H9 (cell line): ENCODE measurements at regions not wholly inside any gene's neighbourhood (a gene's known extent, or its start where the extent isn't known, plus 50 kb on each side); places are given as distances from the start of the nearest gene placed in this dataset.

Source experiments
- DNase-seq: peaks from one replicate; pipeline ENCODE4 v3.0.0-alpha.2; 2017
- H2AFZ ChIP-seq: one replicate; pipeline ENCODE4 v1.6.1; 2013; ENCODE audit warnings: mild to moderate bottlenecking, low read length, control low read depth, moderate library complexity
- H2AK5ac ChIP-seq: 2 replicates; pipeline ENCODE4 v1.6.1; 2013; ENCODE audit warnings: low read length, control low read depth, mixed read lengths; ENCODE audit not compliant: insufficient read length
- H2BK120ac ChIP-seq: one replicate; pipeline ENCODE4 v1.6.1; 2013; ENCODE audit warnings: low read depth, mild to moderate bottlenecking, low read length, control low read depth, inconsistent platforms; ENCODE audit not compliant: poor library complexity, severe bottlenecking
- H2BK12ac ChIP-seq: 2 replicates; pipeline ENCODE4 v1.6.1; 2013; ENCODE audit warnings: low read length, control low read depth, mixed read lengths, low read depth; ENCODE audit not compliant: insufficient read length
- H2BK15ac ChIP-seq: 2 replicates; pipeline ENCODE4 v1.6.1; 2013; ENCODE audit warnings: low read depth, low read length, control low read depth
- H2BK20ac ChIP-seq: one replicate; pipeline ENCODE4 v1.6.1; 2013; ENCODE audit warnings: low read depth, mild to moderate bottlenecking, low read length, control low read depth, inconsistent platforms; ENCODE audit not compliant: poor library complexity, severe bottlenecking
- H2BK5ac ChIP-seq: 2 replicates; pipeline ENCODE4 v1.6.1; 2013; ENCODE audit warnings: low read length, control low read depth, mixed read lengths; ENCODE audit not compliant: insufficient read length
- H3K14ac ChIP-seq: 2 replicates; pipeline ENCODE4 v1.6.1; 2013; ENCODE audit warnings: low read length, control low read depth; ENCODE audit not compliant: insufficient read depth
- H3K18ac ChIP-seq: 2 replicates; pipeline ENCODE4 v1.6.1; 2013; ENCODE audit warnings: low read depth, mild to moderate bottlenecking, mixed read lengths, low read length, control low read depth; ENCODE audit not compliant: insufficient read length
- H3K23ac ChIP-seq: 2 replicates; pipeline ENCODE4 v1.6.1; 2013; ENCODE audit warnings: low read length, control low read depth, mixed read lengths, low read depth; ENCODE audit not compliant: insufficient read length
- H3K23me2 ChIP-seq: 2 replicates; pipeline ENCODE4 v1.6.1; 2013; ENCODE audit warnings: low read depth, mild to moderate bottlenecking, mixed read lengths, low read length, control low read depth; ENCODE audit not compliant: insufficient read length, poor library complexity, severe bottlenecking
- H3K27ac ChIP-seq: 2 replicates; pipeline ENCODE4 v1.5.1; 2013; ENCODE audit warnings: low read length, control low read depth, mixed read lengths, low read depth; ENCODE audit not compliant: insufficient read length
- H3K27me3 ChIP-seq: 2 replicates; pipeline ENCODE4 v1.6.1; 2013; ENCODE audit warnings: low read length, control low read depth, inconsistent platforms; ENCODE audit not compliant: insufficient read depth
- H3K4ac ChIP-seq: 2 replicates; pipeline ENCODE4 v1.6.1; 2013; ENCODE audit warnings: low read depth, mild to moderate bottlenecking, control low read depth, inconsistent platforms, low read length, moderate library complexity
- H3K4me1 ChIP-seq: 2 replicates; pipeline ENCODE4 v1.6.1; 2013; ENCODE audit warnings: low read length, control low read depth, inconsistent platforms; ENCODE audit not compliant: insufficient read depth
- H3K4me2 ChIP-seq: 2 replicates; pipeline ENCODE4 v1.6.1; 2013; ENCODE audit warnings: low read length, control low read depth, mixed read lengths; ENCODE audit not compliant: insufficient read length, insufficient read depth
- H3K56ac ChIP-seq: 2 replicates; pipeline ENCODE4 v1.6.1; 2013; ENCODE audit warnings: low read depth, mild to moderate bottlenecking, mixed read lengths, low read length, control low read depth; ENCODE audit not compliant: insufficient read length
- H3K79me1 ChIP-seq: 2 replicates; pipeline ENCODE4 v1.6.1; 2013; ENCODE audit warnings: low read depth, mild to moderate bottlenecking, moderate library complexity, low read length, control low read depth, inconsistent platforms; ENCODE audit not compliant: insufficient read depth, poor library complexity, severe bottlenecking
- H3K79me2 ChIP-seq: 2 replicates; pipeline ENCODE4 v1.6.1; 2013; ENCODE audit warnings: low read length, control low read depth, inconsistent platforms; ENCODE audit not compliant: insufficient read depth
- H3K9ac ChIP-seq: 2 replicates; pipeline ENCODE4 v1.6.1; 2013; ENCODE audit warnings: low read length, control low read depth, mixed read lengths; ENCODE audit not compliant: insufficient read length; ENCODE audit errors: extremely low read depth
- H3K9me3 ChIP-seq: one replicate; pipeline ENCODE4 v1.6.1; 2013; ENCODE audit warnings: low read depth, low read length, inconsistent platforms; ENCODE audit not compliant: control insufficient read depth
- H3T11ph ChIP-seq: one replicate; pipeline ENCODE4 v1.6.1; 2013; ENCODE audit warnings: mild to moderate bottlenecking, low read length, control low read depth, inconsistent platforms
- H4K20me1 ChIP-seq: one replicate; pipeline ENCODE4 v1.6.1; 2013; ENCODE audit not compliant: control insufficient read depth, insufficient read length, insufficient read depth
- H4K5ac ChIP-seq: 2 replicates; pipeline ENCODE4 v1.6.1; 2013; ENCODE audit warnings: low read depth, mild to moderate bottlenecking, mixed read lengths, low read length, control low read depth; ENCODE audit not compliant: insufficient read length
- H4K8ac ChIP-seq: replicated peaks from 2 replicates; pipeline ENCODE4 v1.6.1; 2013; ENCODE audit warnings: low read length, control low read depth, mixed read lengths, low read depth; ENCODE audit not compliant: insufficient read length
- H4K91ac ChIP-seq: 2 replicates; pipeline ENCODE4 v1.6.1; 2013; ENCODE audit warnings: low read depth, mild to moderate bottlenecking, moderate library complexity, mixed read lengths, low read length, control low read depth; ENCODE audit not compliant: insufficient read length
- H3K27ac Mint-ChIP-seq, 3 experiments: 2 replicates in 2 of 3; 3 replicates in 1 of 3; pipeline ENCODE4 v1.8.0; 2020 to 2021; ENCODE audit warnings: mixed read lengths in 3 of 3, mild to moderate bottlenecking in 1 of 3, moderate library complexity in 1 of 3
- H3K27me3 Mint-ChIP-seq: 2 replicates; pipeline ENCODE4 v1.8.0; 2021; ENCODE audit warnings: low read depth, mild to moderate bottlenecking, moderate library complexity, mixed read lengths
- H3K36me3 Mint-ChIP-seq, 3 experiments: 2 replicates in 2 of 3; 3 replicates in 1 of 3; pipeline ENCODE4 v1.8.0; 2020 to 2021; ENCODE audit warnings: low read depth in 3 of 3, mixed read lengths in 3 of 3; ENCODE audit not compliant: insufficient read depth in 1 of 3
- H3K4me1 Mint-ChIP-seq, 2 experiments: 2 replicates each; pipeline ENCODE4 v1.8.0; 2020; ENCODE audit warnings: mixed read lengths in 2 of 2
- H3K4me3 Mint-ChIP-seq, 2 experiments: 2 replicates in 1 of 2; 3 replicates in 1 of 2; pipeline ENCODE4 v1.8.0; 2020 to 2021; ENCODE audit warnings: mild to moderate bottlenecking in 2 of 2, mixed read lengths in 2 of 2, moderate library complexity in 1 of 2
- H3K9me3 Mint-ChIP-seq, 2 experiments: 2 replicates in 1 of 2; 3 replicates in 1 of 2; pipeline ENCODE4 v1.8.0; 2020; ENCODE audit warnings: mild to moderate bottlenecking in 2 of 2, mixed read lengths in 2 of 2, moderate library complexity in 1 of 2
- WGBS: extraction: QIAGEN DNeasy Blood & Tissue Kit; methylation state at CpG from one replicate; pipeline ENCODE4 v1.1.7; 2013; ENCODE audit warnings: missing lambda C conversion rate, low lambda C conversion rate, mixed read lengths; ENCODE audit not compliant: insufficient read length; ENCODE audit errors: extremely low coverage; 5-methylcytosine and 5-hydroxymethylcytosine counted together
- TF ChIP-seq, protein P1 (sequence below): fragments of 200-600 bp; sonication (generic); conservative IDR thresholded peaks from 3 replicates; pipeline ENCODE4 v1.8.0; 2021; ENCODE audit warnings: antibody characterized with exemption, mild to moderate bottlenecking

DNA sequence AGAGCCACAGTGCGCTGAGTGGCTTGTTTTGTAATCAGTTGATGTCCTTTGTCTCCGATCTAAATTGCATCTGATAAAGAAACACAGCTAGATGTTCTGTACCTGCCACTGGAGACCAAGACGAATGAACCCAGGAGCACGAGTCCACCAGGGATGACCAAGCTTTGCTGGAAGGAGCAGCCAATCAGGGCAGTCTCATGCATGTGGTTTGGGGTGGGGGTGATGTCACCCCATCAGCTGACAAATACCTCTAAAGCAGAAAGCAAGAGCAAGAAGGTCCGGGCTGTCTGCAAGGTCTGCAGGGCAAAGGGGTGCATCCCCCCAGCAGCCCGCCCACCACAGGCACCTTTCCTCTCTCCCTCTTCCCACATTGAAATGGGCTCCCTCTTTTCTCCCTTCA, 653.8 kb downstream of the AJAP1 start:
- no peak overlapping the region for H2BK20ac ChIP-seq
- H3K27ac ChIP-seq: no peak overlapping the region
- WGBS: no CpG with 5 or more reads among the region's 6 CpGs
- no peaks in the 10 kb centered on the region for H3K36me3 Mint-ChIP-seq
- no peak overlapping the region for H3K56ac ChIP-seq
- H2BK12ac ChIP-seq: no peak overlapping the region
- H2AFZ ChIP-seq: no peak overlapping the region
- H3K27me3 Mint-ChIP-seq: peaks cover 21% of the 10 kb centered on the region
- TF ChIP-seq, protein P1, sequence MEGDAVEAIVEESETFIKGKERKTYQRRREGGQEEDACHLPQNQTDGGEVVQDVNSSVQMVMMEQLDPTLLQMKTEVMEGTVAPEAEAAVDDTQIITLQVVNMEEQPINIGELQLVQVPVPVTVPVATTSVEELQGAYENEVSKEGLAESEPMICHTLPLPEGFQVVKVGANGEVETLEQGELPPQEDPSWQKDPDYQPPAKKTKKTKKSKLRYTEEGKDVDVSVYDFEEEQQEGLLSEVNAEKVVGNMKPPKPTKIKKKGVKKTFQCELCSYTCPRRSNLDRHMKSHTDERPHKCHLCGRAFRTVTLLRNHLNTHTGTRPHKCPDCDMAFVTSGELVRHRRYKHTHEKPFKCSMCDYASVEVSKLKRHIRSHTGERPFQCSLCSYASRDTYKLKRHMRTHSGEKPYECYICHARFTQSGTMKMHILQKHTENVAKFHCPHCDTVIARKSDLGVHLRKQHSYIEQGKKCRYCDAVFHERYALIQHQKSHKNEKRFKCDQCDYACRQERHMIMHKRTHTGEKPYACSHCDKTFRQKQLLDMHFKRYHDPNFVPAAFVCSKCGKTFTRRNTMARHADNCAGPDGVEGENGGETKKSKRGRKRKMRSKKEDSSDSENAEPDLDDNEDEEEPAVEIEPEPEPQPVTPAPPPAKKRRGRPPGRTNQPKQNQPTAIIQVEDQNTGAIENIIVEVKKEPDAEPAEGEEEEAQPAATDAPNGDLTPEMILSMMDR: no peak
- no peak overlapping the region for H3K4ac ChIP-seq
- H3K14ac ChIP-seq: no peak overlapping the region
- no peak overlapping the region for H3K18ac ChIP-seq
- no peak overlapping the region for H4K91ac ChIP-seq
- H4K5ac ChIP-seq: no peak overlapping the region
- no peak overlapping the region for H3T11ph ChIP-seq
- H2AK5ac ChIP-seq: no peak overlapping the region
- DNase-seq: no peak
- no peaks in the 10 kb centered on the region for H3K23me2 ChIP-seq
- H4K20me1 ChIP-seq: no peaks in the 10 kb centered on the region
- H3K9ac ChIP-seq: no peak overlapping the region
- no peaks in the 10 kb centered on the region for H3K27me3 ChIP-seq
- no peak overlapping the region for H2BK5ac ChIP-seq
- no peak overlapping the region for H3K23ac ChIP-seq
- no peak overlapping the region for H3K27ac Mint-ChIP-seq
- H3K4me1 Mint-ChIP-seq: peaks cover 12 to 19% of the 10 kb centered on the region in 2 experiments; a peak in 3 of 4 replicates
- H3K4me1 ChIP-seq: no peaks in the 10 kb centered on the region; the same call in 1 of the 2 replicates
- H3K9me3 ChIP-seq: no peaks in the 10 kb centered on the region
- H2BK120ac ChIP-seq: no peak overlapping the region
- no peak overlapping the region for H2BK15ac ChIP-seq
- H3K4me3 Mint-ChIP-seq: no peak overlapping the region
- H3K79me1 ChIP-seq: no peaks in the 10 kb centered on the region
- H3K9me3 Mint-ChIP-seq: no peaks in the 10 kb centered on the region
- no peaks in the 10 kb centered on the region for H3K79me2 ChIP-seq
- H3K4me2 ChIP-seq: no peak overlapping the region
- no peak overlapping the region for H4K8ac ChIP-seq
